ENCODE measurements at regions not wholly inside any gene's neighbourhood (a gene's known extent, or its start where the extent isn't known, plus 50 kb on each side); places are given as distances from the start of the nearest gene placed in this dataset.

GRCh38 chr12:89863968-89864367 lies 155.3 kb upstream of the ATP2B1 start:
- peak; percentile 36 for DNase-seq

GRCh38 chr12:89863493-89863938 lies 154.9 kb upstream of the ATP2B1 start:
- DNase-seq, result no peak

- DNase-seq, result no peak
These were observed 154.1 kb upstream of the ATP2B1 start for GRCh38 chr12:89862511-89863445.

GRCh38 chr12:89861086-89861485 lies 152.4 kb upstream of the ATP2B1 start:
- DNase-seq, result no peak

GRCh38 chr12:89859508-89860220 lies 151.0 kb upstream of the ATP2B1 start:
- no peak for DNase-seq

GRCh38 chr12:89858718-89859117 lies 150.1 kb upstream of the ATP2B1 start:
- no peak for DNase-seq

GRCh38 chr12:89857652-89858274 lies 149.1 kb upstream of the ATP2B1 start:
- no peak for DNase-seq

- DNase-seq, result no peak
These were observed 147.8 kb upstream of the ATP2B1 start for GRCh38 chr12:89856431-89856830.

- no peak for DNase-seq
These were observed 140.1 kb upstream of the ATP2B1 start for GRCh38 chr12:89848732-89849131.

GRCh38 chr12:89846473-89847055 lies 137.9 kb upstream of the ATP2B1 start:
- DNase-seq, result no peak

- DNase-seq, result no peak
These were observed 137.1 kb upstream of the ATP2B1 start for GRCh38 chr12:89845767-89846166.

GRCh38 chr12:89845366-89845765 lies 136.7 kb upstream of the ATP2B1 start:
- DNase-seq, result no peak

GRCh38 chr12:89844539-89844938 lies 135.9 kb upstream of the ATP2B1 start:
- no peak for DNase-seq

- no peak for DNase-seq
These were observed 131.7 kb upstream of the ATP2B1 start for GRCh38 chr12:89840162-89840922.

GRCh38 chr12:89839444-89839843 lies 130.8 kb upstream of the ATP2B1 start:
- no peak for DNase-seq

- DNase-seq, result no peak
These were observed 130.2 kb upstream of the ATP2B1 start for GRCh38 chr12:89838833-89839232.

GRCh38 chr12:89836026-89836425 lies 127.4 kb upstream of the ATP2B1 start:
- no peak for DNase-seq

- DNase-seq, result no peak
These were observed 126.0 kb upstream of the ATP2B1 start for GRCh38 chr12:89834676-89835075.

- DNase-seq, result no peak
These were observed 125.0 kb upstream of the ATP2B1 start for GRCh38 chr12:89833337-89834252.

- DNase-seq, result no peak
These were observed 123.7 kb upstream of the ATP2B1 start for GRCh38 chr12:89832336-89832735.
